NCI-H1092 treated with DMSO at 0.1 percent for 48 hours (cell line): ENCODE measurements at regions not wholly inside any gene's neighbourhood (a gene's known extent, or its start where the extent isn't known, plus 50 kb on each side); places are given as distances from the start of the nearest gene placed in this dataset.

Source experiments
- DNase-seq: peaks from one replicate; lab custom pipeline; 2025; lab: John Stamatoyannopoulos, UW

DNA sequence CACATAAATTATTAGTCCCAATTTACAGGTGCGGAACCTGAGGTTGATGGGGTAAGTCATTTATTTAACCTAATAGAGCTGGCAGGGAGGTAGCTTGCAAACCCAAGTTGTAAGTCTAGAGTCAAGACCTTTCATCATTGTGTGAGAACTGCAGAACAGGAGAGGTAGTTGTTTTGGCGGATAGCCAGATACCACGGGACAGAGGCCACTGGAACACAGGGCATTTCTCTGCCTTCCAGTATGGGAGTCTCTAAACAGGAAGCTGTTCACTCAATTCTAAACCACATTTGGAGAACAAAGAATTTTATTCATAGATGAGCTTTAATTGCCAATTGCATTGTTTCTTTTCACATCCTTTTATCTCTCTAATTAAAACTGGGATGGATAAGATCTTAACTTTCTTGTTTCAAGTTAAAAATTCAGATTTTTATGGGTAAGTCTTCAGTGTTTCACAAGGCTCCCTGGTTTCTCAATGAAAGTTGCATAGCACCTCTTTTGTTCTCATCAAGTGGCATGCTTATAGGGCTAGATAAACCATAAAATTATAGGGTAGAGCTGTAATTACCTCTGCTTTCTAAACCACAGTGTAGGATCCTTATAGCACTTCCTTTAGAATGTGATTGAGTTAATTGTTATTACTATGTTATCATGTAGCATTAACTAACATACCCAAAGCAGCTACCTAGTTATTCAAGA lies 489.0 kb downstream of the GATA3 start:
- DNase-seq, result no peak

DNA sequence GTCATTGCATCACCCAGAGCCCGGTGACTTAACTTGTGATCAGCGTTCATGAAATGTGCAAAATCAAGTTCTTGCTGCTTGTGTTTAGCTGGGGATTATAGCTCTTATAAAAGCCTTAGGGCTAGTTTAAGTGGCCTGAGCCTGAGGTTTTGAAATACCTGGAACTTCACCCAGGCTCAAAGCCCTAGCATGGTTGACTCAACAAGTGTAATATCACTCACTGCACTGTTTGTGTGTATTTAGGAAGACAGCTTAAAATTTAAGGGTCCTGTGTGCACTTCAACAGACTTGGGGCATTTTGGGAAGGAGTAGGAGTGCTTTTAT lies 489.5 kb downstream of the GATA3 start:
- DNase-seq, result no peak

DNA sequence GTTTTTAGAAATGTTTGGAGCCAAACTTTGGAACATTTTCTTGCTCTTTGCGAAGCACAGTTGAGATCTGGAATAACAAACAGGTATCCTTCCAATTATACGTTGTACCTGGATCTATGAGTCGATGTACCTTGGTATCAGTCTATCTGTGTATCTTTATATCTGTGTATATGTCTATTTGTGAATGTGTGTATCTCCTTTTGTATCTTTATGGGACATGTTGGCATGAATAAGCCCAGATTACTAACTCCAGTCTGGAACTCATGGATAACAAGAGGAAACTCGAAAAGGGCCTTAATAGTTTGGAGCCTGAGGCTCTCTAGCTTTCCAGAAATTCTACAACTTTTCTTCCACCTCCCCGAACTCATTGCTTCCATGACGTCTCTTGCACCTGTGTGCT lies 490.0 kb downstream of the GATA3 start:
- no peak for DNase-seq

DNA sequence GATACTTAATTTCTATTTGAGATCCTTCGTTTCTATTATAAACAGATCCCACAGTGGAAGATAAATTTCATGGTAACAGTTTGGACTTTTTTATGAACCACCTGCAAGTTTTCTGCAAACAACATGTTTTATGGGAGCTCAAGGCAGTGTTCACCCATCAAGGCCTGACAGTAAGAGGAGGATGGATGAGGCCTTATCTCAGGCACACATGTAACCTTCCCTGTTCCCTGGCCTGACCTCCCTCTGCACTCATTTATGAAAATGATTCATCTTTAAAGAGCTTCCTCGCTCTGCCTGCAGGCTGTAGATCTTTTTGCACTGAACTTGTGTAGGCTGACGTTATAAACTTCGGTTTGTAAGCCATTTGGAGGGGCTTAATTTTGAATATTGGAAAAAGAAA lies 500.1 kb downstream of the GATA3 start:
- no peak for DNase-seq

DNA sequence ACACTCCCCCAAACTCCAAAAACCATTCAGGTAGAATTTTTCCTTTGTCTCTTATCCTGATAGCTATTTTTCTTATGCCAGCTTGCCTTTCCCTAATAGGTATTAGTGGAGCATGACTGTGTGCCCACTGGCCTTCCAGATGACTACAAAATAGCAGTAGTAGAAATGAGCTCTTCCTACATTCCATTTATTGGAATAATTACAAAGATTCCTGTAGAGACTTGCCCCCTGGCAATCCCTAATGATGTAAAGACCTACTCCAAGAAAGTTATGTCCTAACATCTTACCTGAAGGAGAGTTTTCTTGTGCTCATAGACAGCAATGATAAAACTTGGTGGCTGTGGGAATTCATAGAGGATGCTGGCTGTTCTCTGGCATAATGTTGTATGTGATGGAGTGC lies 501.8 kb downstream of the GATA3 start:
- no peak for DNase-seq

DNA sequence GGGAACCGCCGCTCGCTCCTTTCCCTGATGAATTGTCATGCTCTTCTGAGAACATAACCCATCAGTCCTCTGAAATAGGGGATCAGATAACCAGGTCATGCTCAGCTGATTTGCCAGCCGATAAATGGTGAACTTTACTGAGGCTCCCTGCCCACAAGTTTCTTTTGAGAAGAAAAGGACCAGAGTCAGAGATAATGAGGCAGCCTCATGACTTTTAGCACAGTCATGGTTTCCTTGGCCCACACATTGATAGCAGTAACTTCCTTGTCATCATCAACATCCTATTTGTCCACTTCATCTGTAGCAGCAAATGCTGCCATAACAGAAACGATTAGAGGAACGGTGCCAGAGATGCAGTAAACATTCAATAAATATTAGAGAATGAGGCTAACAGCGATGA lies 509.0 kb downstream of the GATA3 start:
- DNase-seq, result no peak

DNA sequence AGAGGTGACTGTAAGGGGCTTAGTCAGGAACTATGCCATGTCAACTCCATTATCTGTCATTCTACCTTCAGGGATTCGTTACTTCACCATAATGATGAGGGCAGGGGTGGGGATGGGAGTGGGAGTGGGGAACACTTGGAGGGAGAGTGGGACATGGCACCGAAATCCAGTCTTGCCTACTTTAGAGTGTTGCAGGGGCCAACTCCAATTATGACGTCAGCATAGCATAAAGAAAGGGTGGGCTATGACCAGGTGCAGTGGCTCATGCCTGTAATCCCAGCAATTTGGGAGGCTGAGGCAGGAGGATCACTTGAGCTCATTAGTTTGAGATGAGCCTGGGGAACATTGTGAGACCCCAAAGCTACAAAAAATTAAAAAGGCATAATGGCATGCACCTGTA lies 512.2 kb downstream of the GATA3 start:
- no peak for DNase-seq

DNA sequence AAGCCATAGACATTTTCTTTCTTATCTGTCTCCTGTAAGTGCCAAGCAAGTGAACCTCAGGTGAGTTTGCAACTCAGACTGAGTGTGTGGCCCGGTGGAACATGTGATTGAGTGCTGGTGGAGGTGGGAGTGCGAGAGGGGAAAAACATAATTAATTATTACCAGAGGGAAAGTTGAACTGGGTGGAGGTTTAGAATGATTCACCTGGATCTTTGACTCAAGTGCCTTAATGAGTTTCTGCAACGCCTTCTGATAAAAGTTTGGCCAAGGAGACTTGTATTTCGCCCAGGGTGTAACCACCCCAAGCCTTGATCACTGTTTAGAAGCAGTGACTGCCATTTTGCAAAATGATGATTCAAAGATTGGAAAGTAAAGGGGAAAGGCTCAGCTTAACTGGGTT lies 513.9 kb downstream of the GATA3 start:
- DNase-seq, result no peak

DNA sequence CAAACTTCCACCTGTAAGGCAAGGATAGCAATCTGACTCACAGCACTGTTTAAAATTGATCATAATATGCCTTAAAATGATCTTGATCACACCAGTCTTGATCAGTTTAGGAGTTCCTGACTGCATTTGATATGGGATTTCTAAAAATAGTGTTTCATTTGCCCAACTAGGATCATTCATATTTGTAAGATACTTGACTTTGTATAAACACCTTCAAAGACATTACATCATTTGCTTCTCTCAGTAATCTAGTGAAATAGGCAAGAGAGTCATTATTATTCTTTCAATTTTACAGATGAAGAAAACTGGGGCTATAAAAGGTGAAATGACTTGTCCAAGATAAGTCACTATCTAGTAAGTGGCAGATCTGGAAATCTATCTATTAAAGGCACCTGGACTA lies 521.1 kb downstream of the GATA3 start:
- DNase-seq, result no peak

DNA sequence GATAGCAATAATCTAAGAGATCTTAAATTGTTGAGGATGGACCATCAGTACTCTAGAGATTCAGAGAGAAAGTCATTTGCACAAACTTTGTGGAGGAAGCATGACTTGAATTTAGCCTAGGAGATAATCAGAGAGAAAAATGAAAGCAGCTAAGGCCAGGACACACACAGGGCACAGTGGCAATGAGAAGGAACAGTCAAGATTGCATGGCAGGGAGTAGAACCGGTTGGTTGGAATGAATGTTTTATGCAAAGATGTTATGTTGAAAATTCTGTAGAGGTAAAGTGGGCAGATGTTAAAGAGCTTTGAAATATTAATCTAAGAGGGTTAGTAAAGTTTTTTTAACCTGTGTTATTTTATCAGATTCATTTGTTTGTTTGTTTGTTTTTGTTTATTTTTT lies 521.8 kb downstream of the GATA3 start:
- no peak for DNase-seq

DNA sequence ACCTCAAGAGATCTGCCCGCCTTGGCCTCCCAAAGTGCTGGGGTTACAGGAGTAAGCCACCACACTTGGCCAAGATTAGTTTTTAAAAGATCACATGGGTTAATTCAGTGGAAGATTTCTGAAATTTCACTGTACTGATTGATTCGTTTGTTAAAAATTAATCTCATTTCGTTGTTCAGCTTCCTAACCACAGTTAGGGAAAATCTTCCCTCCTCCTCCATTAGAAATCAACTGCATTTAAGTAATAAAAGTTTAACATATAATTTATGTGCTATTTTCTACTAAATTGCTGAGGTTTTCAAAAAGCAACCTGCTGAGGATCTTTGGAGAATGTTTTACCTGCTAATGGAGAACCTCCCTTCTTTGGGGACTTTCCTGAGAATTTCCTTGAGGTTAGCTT lies 522.4 kb downstream of the GATA3 start:
- no peak for DNase-seq

DNA sequence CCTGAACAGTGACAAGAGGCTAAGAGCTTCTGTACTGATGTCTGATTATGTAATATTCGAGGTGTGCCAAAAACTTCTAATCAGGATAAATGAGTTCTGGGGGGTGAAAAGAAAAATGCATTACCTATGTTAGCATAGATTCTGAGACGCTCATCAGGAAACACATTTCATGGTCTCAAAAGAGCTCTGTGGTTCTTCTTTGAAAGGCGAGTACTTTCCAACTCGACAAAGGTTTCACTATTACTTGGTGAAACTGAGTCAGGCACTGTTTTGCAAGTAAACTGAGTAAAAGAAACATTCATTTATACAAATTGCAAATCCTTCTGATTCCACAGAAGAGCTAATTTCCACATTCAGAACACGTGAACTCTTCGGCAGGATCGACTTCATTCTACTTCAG lies 523.2 kb downstream of the GATA3 start:
- DNase-seq, result no peak

DNA sequence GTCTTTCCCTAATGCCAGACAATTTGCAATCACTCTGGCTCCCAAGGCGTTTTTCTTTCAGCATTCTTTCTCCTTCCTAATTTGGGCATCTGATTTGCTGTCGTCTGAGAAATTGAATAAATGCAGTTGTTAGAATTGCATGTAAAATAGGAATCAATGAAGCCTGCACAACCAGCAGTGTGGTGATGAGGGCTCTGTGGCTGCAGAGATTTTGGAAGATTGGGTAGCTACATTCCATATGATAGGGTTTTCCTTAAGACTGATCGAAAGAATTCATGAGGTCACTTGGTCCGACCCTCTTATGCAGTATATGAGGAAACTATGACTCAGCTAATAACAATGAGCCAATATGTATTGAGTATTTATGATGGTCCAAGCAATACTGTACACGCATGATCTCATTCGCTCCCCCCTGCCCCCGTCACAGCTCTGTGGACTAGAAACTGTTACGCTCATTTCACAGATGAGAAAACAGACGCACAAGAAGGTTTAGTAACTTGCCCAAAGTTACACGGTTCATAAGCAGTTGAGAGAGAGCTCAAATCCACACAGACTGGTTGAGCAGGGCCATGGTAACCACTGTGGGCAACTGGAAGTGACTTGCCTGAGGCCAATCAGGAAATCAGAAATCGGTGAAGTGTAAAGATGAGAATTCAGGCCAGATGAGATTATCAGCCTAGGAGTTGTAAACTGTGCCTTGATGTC lies 527.2 kb downstream of the GATA3 start:
- DNase-seq, result no peak

DNA sequence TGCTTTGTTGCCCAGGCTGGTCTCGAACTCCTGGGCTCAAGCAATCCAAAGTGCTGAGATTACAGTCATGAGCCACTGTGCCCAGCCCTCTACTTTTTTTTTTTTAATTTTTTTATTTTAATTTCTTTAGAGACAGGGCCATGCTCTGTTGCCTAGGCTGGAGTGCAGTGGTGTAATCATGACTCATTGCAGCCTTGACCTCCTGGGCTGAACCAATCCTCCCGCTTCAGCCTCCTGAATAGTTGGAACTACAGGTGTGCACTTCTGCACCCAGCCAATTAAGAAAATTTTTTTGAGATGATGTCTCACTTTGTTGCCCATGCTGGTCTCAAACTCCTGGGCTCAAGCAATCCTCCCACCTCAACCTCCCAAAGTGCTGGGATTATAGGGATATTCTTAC lies 528.6 kb downstream of the GATA3 start:
- no peak for DNase-seq

DNA sequence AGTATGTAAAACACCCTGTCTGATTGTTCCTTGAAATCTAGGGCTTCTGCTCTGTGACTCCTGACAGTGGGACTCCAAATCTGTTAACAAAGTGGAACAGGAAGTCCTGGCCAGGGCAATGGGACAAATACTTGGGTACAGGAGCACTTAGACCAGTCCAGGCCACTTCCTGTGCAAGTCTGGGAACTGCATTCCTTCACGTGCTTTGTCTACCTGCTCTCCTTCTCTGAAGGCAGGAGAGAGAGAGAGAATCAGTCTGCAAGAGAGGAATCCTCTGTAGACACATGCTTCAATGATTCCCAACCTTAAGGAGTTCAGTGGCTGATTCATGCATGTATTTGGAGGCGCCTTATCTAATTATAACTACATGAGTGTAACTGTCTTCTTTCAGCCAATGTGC lies 530.2 kb downstream of the GATA3 start:
- DNase-seq, result no peak

DNA sequence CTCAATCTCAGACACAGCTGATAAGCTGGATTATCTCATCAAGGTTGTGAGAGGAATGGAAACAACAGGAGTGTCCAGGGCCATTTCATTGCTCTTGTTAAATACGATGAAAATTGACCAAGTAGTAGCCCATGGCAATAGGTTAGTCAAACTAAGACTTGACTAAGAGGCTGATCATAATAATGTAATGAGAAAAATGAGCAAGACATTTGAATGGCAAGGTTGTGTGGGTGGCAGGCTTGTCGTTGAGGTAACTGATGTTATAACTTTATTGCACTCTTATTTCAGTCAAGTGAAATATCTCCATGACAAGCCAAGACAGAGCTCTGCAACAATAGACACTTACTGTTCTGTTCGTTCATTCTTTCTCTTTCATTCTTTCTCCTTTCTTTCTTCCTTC lies 532.0 kb downstream of the GATA3 start:
- DNase-seq, result no peak

DNA sequence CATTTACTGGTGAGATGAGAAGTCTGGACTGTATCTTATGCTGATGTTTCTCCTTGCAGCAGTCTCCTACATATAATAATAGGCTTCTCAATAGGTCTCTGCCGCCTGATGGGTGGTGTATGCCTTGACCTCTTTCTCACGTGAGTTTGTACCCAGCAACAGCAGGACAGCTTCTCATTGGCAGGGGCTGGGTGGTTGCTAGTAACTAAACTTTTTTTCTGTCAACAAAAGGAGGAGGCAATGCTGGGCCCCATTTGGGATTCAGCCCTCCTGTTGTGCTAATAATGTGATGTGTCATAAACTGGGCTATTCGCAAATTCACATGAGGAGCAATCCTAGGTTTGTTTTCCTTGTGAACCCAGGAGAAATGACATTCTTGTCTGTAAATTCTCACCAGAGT lies 533.6 kb downstream of the GATA3 start:
- no peak for DNase-seq

DNA sequence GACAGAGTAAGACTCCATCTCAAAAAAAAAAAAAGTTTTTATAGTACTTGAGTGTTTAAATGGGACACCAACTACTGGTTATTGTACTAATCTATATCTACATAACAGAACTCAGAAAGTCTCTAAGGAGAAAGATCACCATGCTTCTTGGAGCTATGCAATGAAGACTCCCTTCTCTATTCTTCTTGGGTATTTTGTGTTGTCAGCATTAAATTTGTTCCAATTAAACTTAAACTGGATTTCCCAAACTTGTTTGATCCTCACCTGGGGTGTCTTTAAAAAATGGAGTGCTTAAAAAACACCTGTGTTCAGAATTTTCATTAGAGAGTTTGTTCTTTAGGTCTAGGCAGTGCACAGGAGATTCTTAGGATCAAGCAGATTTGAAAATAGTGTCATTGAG lies 536.0 kb downstream of the GATA3 start:
- no peak for DNase-seq

DNA sequence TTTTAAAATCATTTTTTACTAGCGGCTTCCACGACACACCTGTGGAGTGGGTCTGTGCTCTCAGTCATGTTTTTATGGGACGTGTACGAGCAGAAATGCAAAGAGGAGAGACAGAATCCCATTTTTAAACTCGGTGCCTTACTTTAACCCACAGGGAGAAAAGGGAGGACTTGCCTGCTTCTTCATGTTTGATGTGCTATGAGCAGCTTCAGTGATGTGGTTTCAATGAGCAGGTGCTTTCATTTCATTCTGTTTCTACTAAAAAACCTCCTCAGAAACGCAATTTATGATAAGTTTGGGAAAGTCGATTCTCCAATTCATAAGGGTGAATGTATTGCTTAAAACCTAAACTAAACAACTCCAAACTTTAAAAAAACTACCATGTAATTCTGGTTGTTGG lies 537.2 kb downstream of the GATA3 start:
- DNase-seq, result no peak

DNA sequence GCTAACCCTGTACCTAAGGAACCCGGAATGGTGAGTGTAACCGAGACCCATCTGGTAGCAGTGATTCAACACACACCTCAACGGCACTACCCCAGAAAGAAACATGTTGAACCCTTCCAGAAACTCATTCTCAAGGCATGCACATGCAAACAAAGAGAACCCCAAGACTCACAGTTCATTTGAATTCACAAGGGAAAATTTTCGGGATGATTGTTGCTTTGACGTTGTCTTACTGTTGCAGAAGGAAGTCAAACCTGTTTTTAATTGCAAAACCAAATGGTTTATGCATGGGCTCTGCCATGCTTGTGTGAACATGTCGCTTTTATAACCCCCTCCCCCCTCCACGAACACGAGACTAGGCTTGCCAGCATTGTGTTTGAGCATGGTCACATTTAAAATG lies 539.7 kb downstream of the GATA3 start:
- no peak for DNase-seq

DNA sequence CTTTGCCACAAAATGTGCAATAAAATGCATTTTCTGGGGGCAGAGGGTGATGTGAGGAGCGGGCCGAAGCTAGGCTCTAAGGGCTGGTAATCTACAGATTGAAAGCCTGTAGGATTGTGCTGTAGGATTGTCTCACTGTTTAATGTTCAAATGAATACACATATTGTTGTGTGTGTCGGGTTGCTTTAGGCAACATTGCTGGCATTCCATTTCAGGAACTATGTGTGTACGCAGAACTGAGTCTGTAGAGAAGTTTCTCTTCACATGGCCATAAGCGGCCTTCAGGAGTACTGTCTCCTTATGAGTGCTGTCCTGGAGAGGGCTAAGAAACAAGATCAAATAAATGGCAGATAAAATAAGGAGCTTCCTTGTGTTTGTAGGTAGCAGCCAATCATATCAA lies 540.2 kb downstream of the GATA3 start:
- no peak for DNase-seq

DNA sequence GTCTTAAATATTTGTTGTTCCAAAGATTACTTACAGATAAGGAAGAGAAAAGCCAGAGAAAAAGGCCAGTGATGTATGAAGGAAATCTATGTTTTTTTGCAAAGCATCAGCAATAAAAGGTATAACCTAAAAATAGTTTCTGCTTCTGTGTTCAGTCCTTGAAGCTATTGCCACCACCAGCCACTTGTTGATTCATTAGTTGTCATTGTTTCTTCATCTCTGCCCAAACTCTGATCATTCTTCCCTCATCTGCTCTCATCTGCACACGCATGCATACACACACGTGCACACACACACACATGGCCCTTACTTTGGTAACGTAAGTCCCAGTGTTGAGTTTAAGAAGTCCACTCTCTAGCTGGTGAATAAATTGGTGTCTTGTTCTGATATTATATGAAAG lies 540.7 kb downstream of the GATA3 start:
- no peak for DNase-seq

DNA sequence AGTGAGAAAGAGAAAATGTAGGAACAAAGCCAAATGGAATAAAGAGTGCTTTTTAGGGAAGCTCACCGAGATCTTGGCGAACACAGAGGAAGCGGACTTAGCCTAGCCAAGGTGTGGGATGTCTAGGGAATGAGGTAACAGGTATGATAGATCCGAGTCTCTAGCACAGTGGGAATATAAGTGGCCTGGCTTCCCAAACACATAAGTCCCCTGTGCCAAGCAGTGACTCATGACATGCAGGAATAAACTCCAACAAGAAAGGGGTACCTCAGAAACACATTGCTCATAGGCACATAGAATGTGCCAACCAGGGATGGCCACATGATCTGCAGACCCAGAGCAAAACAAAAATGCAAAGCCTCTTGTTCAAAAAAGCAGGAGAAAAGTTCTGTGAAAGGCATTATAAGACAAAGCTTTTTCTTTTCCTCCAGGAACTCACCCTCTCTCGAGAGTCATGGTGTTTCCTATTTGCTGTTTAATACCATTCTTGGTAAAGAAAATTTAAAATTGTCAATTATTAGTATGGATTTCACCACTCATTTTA lies 542.5 kb downstream of the GATA3 start:
- DNase-seq, result no peak

DNA sequence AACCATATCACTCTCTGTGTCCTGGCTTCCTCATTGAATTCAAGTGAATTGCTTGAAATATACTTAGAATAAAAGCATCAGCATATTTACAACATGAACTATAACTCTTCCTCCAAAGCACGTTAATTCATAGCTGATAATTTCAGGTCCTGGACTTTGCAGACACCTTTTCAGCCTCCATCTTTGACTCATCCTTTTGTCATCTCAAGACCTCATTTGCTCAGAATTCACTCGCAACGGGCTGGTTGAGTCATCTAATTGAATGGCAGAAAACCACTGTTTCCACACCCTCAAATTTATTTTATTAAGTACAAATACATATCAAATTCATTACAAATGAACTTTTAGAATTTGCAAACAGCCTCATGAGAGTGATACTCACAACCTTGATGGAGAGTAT lies 545.7 kb downstream of the GATA3 start:
- DNase-seq, result no peak
